Neural progenitor cell (in vitro differentiated cells): ENCODE measurements at regions not wholly inside any gene's neighbourhood (a gene's known extent, or its start where the extent isn't known, plus 50 kb on each side); places are given as distances from the start of the nearest gene placed in this dataset.

Experiments used
- DNase-seq: peaks from one replicate; pipeline ENCODE4 v3.0.0-alpha.2; 2016; ENCODE audit warnings: low spot score
- H2AFZ ChIP-seq: fragments of 200-600 bp; sonication (generic); replicated peaks from 2 replicates; pipeline ENCODE4 v1.6.1; 2016; ENCODE audit warnings: antibody characterized with exemption
- H3F3A ChIP-seq: fragments of 200-600 bp; sonication (generic); 2 replicates; pipeline ENCODE4 v1.6.1; 2016; ENCODE audit warnings: antibody characterized with exemption, low read depth
- H3K27ac ChIP-seq: fragments of 200-600 bp; sonication (generic); 2 replicates; pipeline ENCODE4 v1.5.1; 2016; ENCODE audit warnings: mild to moderate bottlenecking
- H3K27me3 ChIP-seq: fragments of 200-600 bp; sonication (generic); 2 replicates; pipeline ENCODE4 v1.6.1; 2016; ENCODE audit warnings: mild to moderate bottlenecking, moderate library complexity
- H3K36me3 ChIP-seq: fragments of 200-600 bp; sonication (generic); 2 replicates; pipeline ENCODE4 v1.5.1; 2016
- H3K4me1 ChIP-seq: fragments of 200-600 bp; sonication (generic); 2 replicates; pipeline ENCODE4 v1.6.1; 2016; ENCODE audit warnings: mixed run types
- H3K4me2 ChIP-seq: fragments of 200-600 bp; sonication (generic); 2 replicates; pipeline ENCODE4 v1.6.1; 2016
- H3K4me3 ChIP-seq: fragments of 200-600 bp; sonication (generic); 2 replicates; pipeline ENCODE4 v1.5.1; 2016
- H3K79me2 ChIP-seq: fragments of 200-600 bp; sonication (generic); 2 replicates; pipeline ENCODE4 v1.6.1; 2016; ENCODE audit warnings: low read depth
- H3K9ac ChIP-seq: fragments of 200-600 bp; sonication (generic); 2 replicates; pipeline ENCODE4 v1.6.1; 2016
- H3K9me3 ChIP-seq: fragments of 200-600 bp; sonication (generic); 2 replicates; pipeline ENCODE4 v1.5.1; 2016; ENCODE audit warnings: low read depth
- H4K20me1 ChIP-seq: fragments of 200-600 bp; sonication (generic); 2 replicates; pipeline ENCODE4 v1.6.1; 2016; ENCODE audit warnings: low read depth
- H3K27ac Mint-ChIP-seq: 3 replicates; pipeline ENCODE4 v1.8.0; 2021; ENCODE audit warnings: mixed read lengths
- H3K27me3 Mint-ChIP-seq: 2 replicates; pipeline ENCODE4 v1.8.0; 2022; ENCODE audit warnings: low read depth, mild to moderate bottlenecking, inconsistent platforms, moderate library complexity, mixed read lengths; ENCODE audit not compliant: insufficient read depth
- H3K36me3 Mint-ChIP-seq: 3 replicates; pipeline ENCODE4 v1.8.0; 2021; ENCODE audit warnings: mixed read lengths
- H3K4me1 Mint-ChIP-seq: 3 replicates; pipeline ENCODE4 v1.8.0; 2021; ENCODE audit warnings: mixed read lengths
- H3K4me3 Mint-ChIP-seq: 3 replicates; pipeline ENCODE4 v1.8.0; 2021; ENCODE audit warnings: mild to moderate bottlenecking, moderate library complexity, mixed read lengths
- H3K9me3 Mint-ChIP-seq: 3 replicates; pipeline ENCODE4 v1.8.0; 2020; ENCODE audit warnings: mixed read lengths
- CTCF ChIP-seq: fragments of 200-600 bp; sonication (generic); IDR thresholded peaks from 2 replicates; pipeline ENCODE4 v1.5.1; 2017; ENCODE audit warnings: antibody characterized with exemption, mild to moderate bottlenecking
- EZH2 ChIP-seq: fragments of 200-600 bp; sonication (generic); IDR thresholded peaks from 2 replicates; pipeline ENCODE4 v1.6.1; 2017; ENCODE audit warnings: antibody characterized with exemption, mild to moderate bottlenecking, moderate library complexity
- EZH2phosphoT487 ChIP-seq: fragments of 200-600 bp; sonication (generic); IDR thresholded peaks from 2 replicates; pipeline ENCODE4 v1.6.1; 2017; ENCODE audit warnings: antibody characterized with exemption

- DNase-seq = no peak
- H3K4me1 Mint-ChIP-seq = no peaks in the 10 kb centered on the region
- H3K4me3 Mint-ChIP-seq = no peak overlapping the region
- H3K27ac Mint-ChIP-seq = no peak overlapping the region
- Histone ChIP-seq H2AFZ (no peak overlapping the region), H3K4me1 (no peaks in the 10 kb centered on the region), H3K27me3 (no peaks in the 10 kb centered on the region), H3K4me2 (no peak overlapping the region), H3K79me2 (no peaks in the 10 kb centered on the region), H3K9me3 (no peaks in the 10 kb centered on the region), H3K36me3 (no peaks in the 10 kb centered on the region), H3K9ac (no peak overlapping the region), H3F3A (no peaks in the 10 kb centered on the region), H3K4me3 (no peak overlapping the region), H4K20me1 (no peaks in the 10 kb centered on the region), H3K27ac (no peak overlapping the region)
- no peaks in the 10 kb centered on the region for H3K36me3 Mint-ChIP-seq
- H3K9me3 Mint-ChIP-seq = no peaks in the 10 kb centered on the region
- TF ChIP-seq EZH2 = no peak
- TF ChIP-seq EZH2phosphoT487 = no peak
- no peak for TF ChIP-seq CTCF
- peaks cover 2% of the 10 kb centered on the region for H3K27me3 Mint-ChIP-seq
These were observed 78.5 kb upstream of the BCL6 start for GRCh38 chr3:187823746-187824145.

- Histone ChIP-seq H3K4me3 (no peak overlapping the region), H3K9ac (no peak overlapping the region), H3K36me3 (no peaks in the 10 kb centered on the region), H3K79me2 (no peaks in the 10 kb centered on the region), H3K9me3 (no peaks in the 10 kb centered on the region), H4K20me1 (no peaks in the 10 kb centered on the region), H3K27ac (no peak overlapping the region), H3F3A (no peaks in the 10 kb centered on the region), H2AFZ (no peak overlapping the region), H3K27me3 (no peaks in the 10 kb centered on the region), H3K4me2 (no peak overlapping the region), H3K4me1 (no peaks in the 10 kb centered on the region)
- H3K9me3 Mint-ChIP-seq = no peaks in the 10 kb centered on the region
- no peak overlapping the region for H3K27ac Mint-ChIP-seq
- no peak for TF ChIP-seq EZH2phosphoT487
- no peak for TF ChIP-seq EZH2
- no peak for TF ChIP-seq CTCF
- no peak for DNase-seq
- H3K4me1 Mint-ChIP-seq = no peaks in the 10 kb centered on the region
- H3K4me3 Mint-ChIP-seq = no peak overlapping the region
- H3K27me3 Mint-ChIP-seq = peaks cover 2% of the 10 kb centered on the region
- H3K36me3 Mint-ChIP-seq = no peaks in the 10 kb centered on the region
These were observed 82.5 kb upstream of the BCL6 start for GRCh38 chr3:187827723-187828122.

GRCh38 chr3:187828579-187829452, 83.5 kb upstream of the BCL6 start:
- no peaks in the 10 kb centered on the region for H3K4me1 ChIP-seq
- H3K27me3 ChIP-seq = no peaks in the 10 kb centered on the region
- H3K9me3 ChIP-seq = no peaks in the 10 kb centered on the region
- no peaks in the 10 kb centered on the region for H4K20me1 ChIP-seq
- no peaks in the 10 kb centered on the region for H3F3A ChIP-seq
- Mint-ChIP-seq H3K27ac (no peak overlapping the region), H3K27me3 (peaks cover 5% of the 10 kb centered on the region), H3K4me3 (no peak overlapping the region), H3K9me3 (no peaks in the 10 kb centered on the region), H3K36me3 (no peaks in the 10 kb centered on the region), H3K4me1 (no peaks in the 10 kb centered on the region)
- H3K36me3 ChIP-seq = no peaks in the 10 kb centered on the region
- TF ChIP-seq EZH2 (no peak), EZH2phosphoT487 (no peak), CTCF (no peak)
- no peak overlapping the region for H2AFZ ChIP-seq
- no peaks in the 10 kb centered on the region for H3K79me2 ChIP-seq
- no peak overlapping the region for H3K27ac ChIP-seq
- H3K9ac ChIP-seq = no peak overlapping the region
- no peak for DNase-seq
- H3K4me3 ChIP-seq = no peak overlapping the region
- no peak overlapping the region for H3K4me2 ChIP-seq
